Ascending aorta (tissue), 2 donors: ENCODE measurements at regions not wholly inside any gene's neighbourhood (a gene's known extent, or its start where the extent isn't known, plus 50 kb on each side); places are given as distances from the start of the nearest gene placed in this dataset.

Experiments
- DNase-seq, 2 donors: peaks; one replicate each; pipeline ENCODE4 v3.0.0-alpha.2; 2019; ENCODE audit warnings: low spot score in 2 of 2
- H3K27ac ChIP-seq, 2 donors: fragments of 200-600 bp; sonication (generic); one replicate each; pipeline ENCODE4 v1.5.1; 2016 to 2017; ENCODE audit warnings: mild to moderate bottlenecking in 1 of 2
- H3K27me3 ChIP-seq: fragments of 200-600 bp; sonication (generic); one replicate; pipeline ENCODE4 v1.5.1; 2017
- H3K36me3 ChIP-seq, 2 donors: fragments of 200-600 bp; sonication (generic); one replicate each; pipeline ENCODE4 v1.5.1; 2016
- H3K4me1 ChIP-seq, 2 donors: fragments of 200-600 bp; sonication (generic); one replicate each; pipeline ENCODE4 v1.5.1; 2016 to 2017; ENCODE audit warnings: mild to moderate bottlenecking in 1 of 2
- H3K4me3 ChIP-seq, 2 donors: fragments of 200-600 bp; sonication (generic); one replicate each; pipeline ENCODE4 v1.5.1; 2016 to 2017; ENCODE audit warnings: mild to moderate bottlenecking in 1 of 2
- H3K9me3 ChIP-seq, 2 donors: fragments of 200-600 bp; sonication (generic); one replicate each; pipeline ENCODE4 v1.5.1; 2016
- intact Hi-C: fragments of 100-400 bp; cut with DNase I; formaldehyde crosslinking; loops from one replicate; pipeline ENCODE4 v1.15.1; 2023
- TF ChIP-seq, protein P1 (sequence below), 3 experiments: fragments of 200-600 bp in 2 of 3; fragments of 450-650 bp in 1 of 3; sonication (generic) in 2 of 3; IDR thresholded peaks; one replicate each; pipeline ENCODE4 v1.5.1; 2016 to 2019; ENCODE audit warnings: antibody characterized with exemption in 3 of 3, mild to moderate bottlenecking in 1 of 3, moderate library complexity in 1 of 3

DNA sequence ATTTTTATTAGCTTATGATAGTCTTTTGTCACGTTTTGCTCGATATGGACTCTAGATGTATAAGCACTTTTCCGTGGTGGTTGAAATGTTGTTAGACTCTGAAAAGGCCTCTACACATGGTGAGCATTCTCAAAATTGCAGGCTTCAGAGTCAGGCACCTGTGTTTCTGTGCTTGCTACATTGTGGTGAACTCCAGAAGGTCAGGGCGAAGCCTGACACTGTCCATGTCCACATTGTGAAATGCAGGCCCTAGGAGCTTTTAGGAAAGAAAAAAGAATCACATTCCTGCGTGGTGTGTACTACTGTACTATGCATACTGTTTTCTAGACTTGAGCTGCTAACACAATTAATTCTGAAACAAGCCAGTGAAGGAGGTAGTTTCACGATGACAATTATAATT is 86.3 kb downstream of the HS3ST1 start:
- no peaks in the 10 kb centered on the region for H3K4me1 ChIP-seq
- H3K4me3 ChIP-seq, result no peak overlapping the region
- H3K27me3 ChIP-seq, result no peaks in the 10 kb centered on the region
- intact Hi-C loops, result no loop called here
- H3K27ac ChIP-seq, result no peak overlapping the region
- TF ChIP-seq, protein P1, sequence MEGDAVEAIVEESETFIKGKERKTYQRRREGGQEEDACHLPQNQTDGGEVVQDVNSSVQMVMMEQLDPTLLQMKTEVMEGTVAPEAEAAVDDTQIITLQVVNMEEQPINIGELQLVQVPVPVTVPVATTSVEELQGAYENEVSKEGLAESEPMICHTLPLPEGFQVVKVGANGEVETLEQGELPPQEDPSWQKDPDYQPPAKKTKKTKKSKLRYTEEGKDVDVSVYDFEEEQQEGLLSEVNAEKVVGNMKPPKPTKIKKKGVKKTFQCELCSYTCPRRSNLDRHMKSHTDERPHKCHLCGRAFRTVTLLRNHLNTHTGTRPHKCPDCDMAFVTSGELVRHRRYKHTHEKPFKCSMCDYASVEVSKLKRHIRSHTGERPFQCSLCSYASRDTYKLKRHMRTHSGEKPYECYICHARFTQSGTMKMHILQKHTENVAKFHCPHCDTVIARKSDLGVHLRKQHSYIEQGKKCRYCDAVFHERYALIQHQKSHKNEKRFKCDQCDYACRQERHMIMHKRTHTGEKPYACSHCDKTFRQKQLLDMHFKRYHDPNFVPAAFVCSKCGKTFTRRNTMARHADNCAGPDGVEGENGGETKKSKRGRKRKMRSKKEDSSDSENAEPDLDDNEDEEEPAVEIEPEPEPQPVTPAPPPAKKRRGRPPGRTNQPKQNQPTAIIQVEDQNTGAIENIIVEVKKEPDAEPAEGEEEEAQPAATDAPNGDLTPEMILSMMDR (IDR thresholded peaks at IDR 0.05), result no peak
- no peaks in the 10 kb centered on the region for H3K9me3 ChIP-seq
- no peak for DNase-seq
- H3K36me3 ChIP-seq, result no peaks in the 10 kb centered on the region

DNA sequence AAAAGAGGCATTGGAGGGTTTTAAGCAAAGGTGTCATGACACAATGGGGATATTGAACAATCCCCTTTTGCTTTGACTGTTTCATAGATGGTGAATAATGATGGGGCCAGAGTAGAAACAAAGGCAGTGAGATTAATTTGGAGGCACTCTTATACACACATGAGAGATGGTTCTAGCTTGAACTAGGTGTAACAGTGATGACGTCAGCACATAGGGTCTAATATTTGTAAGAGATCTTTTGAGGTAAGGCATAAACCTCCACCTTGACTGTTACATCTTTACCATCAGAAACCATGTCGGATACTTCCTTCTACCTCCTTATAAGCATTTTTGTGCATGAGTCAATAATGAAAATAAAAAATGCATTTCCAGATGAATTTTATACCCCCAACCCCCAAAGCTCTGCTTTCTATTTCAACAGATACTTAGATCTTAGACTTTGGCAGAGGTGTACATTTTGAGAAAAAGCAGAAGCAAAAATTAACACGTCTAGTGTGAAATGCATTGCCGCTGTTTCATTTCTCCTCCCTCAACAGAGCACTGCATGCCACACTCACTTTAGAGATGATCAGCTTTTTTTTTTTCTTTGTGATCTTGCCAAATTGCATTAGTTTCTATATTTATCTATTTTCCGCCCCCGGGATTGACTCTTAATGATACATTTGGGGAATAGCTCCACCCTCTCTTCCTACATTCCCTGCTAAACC is 87.2 kb downstream of the HS3ST1 start:
- H3K9me3 ChIP-seq, result no peaks in the 10 kb centered on the region
- H3K4me1 ChIP-seq, result no peaks in the 10 kb centered on the region
- DNase-seq, result no peak
- H3K27ac ChIP-seq, result no peak overlapping the region
- intact Hi-C loops, result no loop called here
- H3K36me3 ChIP-seq, result no peaks in the 10 kb centered on the region
- no peak overlapping the region for H3K4me3 ChIP-seq
- TF ChIP-seq, protein P1 (IDR thresholded peaks at IDR 0.05), result no peak
- H3K27me3 ChIP-seq, result no peaks in the 10 kb centered on the region

DNA sequence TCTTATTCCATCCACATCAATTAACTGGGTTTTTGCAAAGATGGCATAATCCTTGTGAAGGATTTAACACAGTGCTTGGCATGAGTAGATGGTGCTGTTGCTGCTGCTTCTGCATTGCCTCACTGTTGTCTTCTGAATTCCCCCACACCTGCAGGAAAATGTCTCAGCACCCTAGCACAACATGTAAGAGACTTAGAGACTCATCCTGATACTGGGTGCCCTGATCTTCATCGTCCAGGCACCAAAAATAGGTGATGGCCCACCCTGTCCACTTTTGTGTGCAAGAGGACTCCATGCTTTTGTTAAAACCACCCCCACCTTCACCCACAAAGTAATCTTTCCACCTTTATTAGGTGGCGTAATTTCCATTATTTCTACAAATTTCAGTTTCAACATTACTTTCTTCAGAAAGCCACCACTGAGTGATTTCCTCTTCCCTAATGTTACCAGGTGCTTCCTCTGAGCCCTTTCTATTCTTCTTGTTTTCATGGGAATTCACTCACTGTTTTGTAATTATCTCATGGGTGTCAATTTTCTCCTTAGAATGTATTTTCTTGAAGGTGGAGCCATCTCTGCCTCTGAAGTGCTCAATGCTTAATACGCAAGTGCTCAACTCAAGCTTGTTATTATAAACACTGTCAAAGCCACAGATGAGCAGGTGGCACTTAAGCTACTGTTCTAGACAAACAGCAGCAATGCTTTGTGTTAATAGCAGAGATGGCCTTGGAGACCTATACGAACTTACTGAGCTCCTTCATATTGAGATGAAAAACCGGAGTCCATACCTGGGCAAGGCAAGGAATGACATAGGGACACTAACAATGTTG is 89.5 kb downstream of the HS3ST1 start:
- no peak for DNase-seq
- TF ChIP-seq, protein P1 (IDR thresholded peaks at IDR 0.05), result no peak

DNA sequence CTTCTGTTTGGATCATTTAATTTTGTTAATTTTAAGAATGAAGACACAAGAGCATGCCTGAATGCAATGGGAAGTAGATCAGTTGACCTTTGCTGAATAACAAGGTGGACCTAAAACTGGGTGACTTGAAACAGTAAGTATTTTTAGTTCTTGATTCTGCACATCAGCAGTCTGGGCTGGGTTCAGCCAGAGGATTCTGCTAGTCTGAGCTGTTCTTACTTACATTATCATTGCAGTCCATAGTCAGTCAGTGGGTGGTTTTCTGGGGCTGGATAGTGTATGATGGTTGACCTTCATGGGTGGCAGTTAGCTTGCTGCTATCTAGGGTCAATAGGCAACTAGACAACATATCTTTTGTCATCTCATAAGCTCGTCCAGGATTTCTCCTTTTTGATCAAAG is 91.4 kb downstream of the HS3ST1 start:
- H3K4me3 ChIP-seq, result no peak overlapping the region
- TF ChIP-seq, protein P1 (IDR thresholded peaks at IDR 0.05), result no peak
- H3K4me1 ChIP-seq, result no peaks in the 10 kb centered on the region
- no peak for DNase-seq
- intact Hi-C loops, result no loop called here
- no peaks in the 10 kb centered on the region for H3K9me3 ChIP-seq
- H3K27me3 ChIP-seq, result no peaks in the 10 kb centered on the region
- H3K36me3 ChIP-seq, result no peaks in the 10 kb centered on the region
- no peak overlapping the region for H3K27ac ChIP-seq

More for the DNA sequence above, 89.5 kb downstream of the HS3ST1 start:
- H3K27ac ChIP-seq, result no peak overlapping the region
- H3K36me3 ChIP-seq, result no peaks in the 10 kb centered on the region
- H3K27me3 ChIP-seq, result no peaks in the 10 kb centered on the region
- intact Hi-C loops, result no loop called here
- H3K4me1 ChIP-seq, result no peaks in the 10 kb centered on the region
- no peaks in the 10 kb centered on the region for H3K9me3 ChIP-seq
- H3K4me3 ChIP-seq, result no peak overlapping the region

DNA sequence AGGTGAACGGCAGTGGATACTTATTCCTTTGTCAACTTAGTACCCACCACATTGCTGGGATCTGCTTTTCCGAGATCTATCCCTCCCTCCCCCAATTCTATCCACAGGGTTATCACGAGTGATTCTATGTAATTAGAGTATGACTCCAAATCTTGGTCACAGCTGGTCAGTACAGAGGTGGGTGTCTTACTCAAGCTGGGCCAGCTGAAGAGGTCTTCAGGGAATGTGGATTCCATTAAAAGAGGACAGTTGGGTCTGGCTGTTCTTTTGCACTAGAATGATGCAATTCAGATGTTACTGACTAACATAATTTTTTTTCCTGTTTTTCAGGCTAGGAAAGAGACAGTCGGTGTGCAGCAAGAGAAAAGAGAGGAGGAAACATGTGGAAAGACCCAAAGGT is 92.3 kb downstream of the HS3ST1 start:
- TF ChIP-seq, protein P1 (IDR thresholded peaks at IDR 0.05), result no peak
- Histone ChIP-seq H3K36me3 (no peaks in the 10 kb centered on the region), H3K4me1 (no peaks in the 10 kb centered on the region), H3K27me3 (no peaks in the 10 kb centered on the region), H3K27ac (no peak overlapping the region), H3K4me3 (no peak overlapping the region), H3K9me3 (no peaks in the 10 kb centered on the region)
- intact Hi-C loops, result no loop called here
- DNase-seq, result no peak
